ENCODE measurements at regions not wholly inside any gene's neighbourhood (a gene's known extent, or its start where the extent isn't known, plus 50 kb on each side); places are given as distances from the start of the nearest gene placed in this dataset.

- H4K8ac ChIP-seq (ENCODE audit: low read depth, low read length) = no peak overlapping the region
- no peaks in the 10 kb centered on the region for H3K4me1 ChIP-seq (ENCODE audit: control insufficient read depth in 1 of 2, insufficient read depth in 2 of 2, low read length in 2 of 2)
- H3K4me2 ChIP-seq (ENCODE audit: low read length) = no peak overlapping the region
- no peak overlapping the region for H2BK5ac ChIP-seq (ENCODE audit: low read depth, low read length, poor library complexity)
- no peak overlapping the region for H4K12ac ChIP-seq (ENCODE audit: low read depth, low read length)
- H3K9me3 ChIP-seq (ENCODE audit: insufficient read depth, low read depth, low read length) = no peaks in the 10 kb centered on the region
- H2BK12ac ChIP-seq (ENCODE audit: low read length) = no peak overlapping the region
- H3K79me2 ChIP-seq (ENCODE audit: control insufficient read depth, insufficient read depth, low read length, poor library complexity) = no peaks in the 10 kb centered on the region
- no peak overlapping the region for H3K4me3 ChIP-seq (ENCODE audit: low read depth, low read length)
- H3K9ac ChIP-seq (ENCODE audit: low read length) = no peak overlapping the region
- no peak overlapping the region for H3K23ac ChIP-seq (ENCODE audit: low read length)
- H3K18ac ChIP-seq (ENCODE audit: low read length) = no peak overlapping the region
- no peaks in the 10 kb centered on the region for H3K36me3 ChIP-seq (ENCODE audit: control insufficient read depth in 1 of 2, insufficient read depth in 2 of 2, low read length in 2 of 2)
- no peak overlapping the region for H3K14ac ChIP-seq (ENCODE audit: low read length)
- H2AFZ ChIP-seq (ENCODE audit: insufficient read depth, low read length, poor library complexity) = no peak overlapping the region
- no peak for DNase-seq
- no peak overlapping the region for H4K91ac ChIP-seq (ENCODE audit: low read depth, low read length)
- H2AK5ac ChIP-seq (ENCODE audit: low read length) = no peak overlapping the region
- no peak overlapping the region for H3K4ac ChIP-seq (ENCODE audit: low read depth, low read length)
- no peak overlapping the region for H2BK120ac ChIP-seq (ENCODE audit: insufficient read depth, low read length, poor library complexity)
- H3K79me1 ChIP-seq (ENCODE audit: low read length) = no peaks in the 10 kb centered on the region
- no peak overlapping the region for H3K27ac ChIP-seq (ENCODE audit: low read depth, low read length)
- H3K27me3 ChIP-seq (ENCODE audit: insufficient read depth, low read length) = no peaks in the 10 kb centered on the region
These were observed 330.6 kb upstream of the NAV3 start for GRCh38 chr12:77500089-77500488.

DNA sequence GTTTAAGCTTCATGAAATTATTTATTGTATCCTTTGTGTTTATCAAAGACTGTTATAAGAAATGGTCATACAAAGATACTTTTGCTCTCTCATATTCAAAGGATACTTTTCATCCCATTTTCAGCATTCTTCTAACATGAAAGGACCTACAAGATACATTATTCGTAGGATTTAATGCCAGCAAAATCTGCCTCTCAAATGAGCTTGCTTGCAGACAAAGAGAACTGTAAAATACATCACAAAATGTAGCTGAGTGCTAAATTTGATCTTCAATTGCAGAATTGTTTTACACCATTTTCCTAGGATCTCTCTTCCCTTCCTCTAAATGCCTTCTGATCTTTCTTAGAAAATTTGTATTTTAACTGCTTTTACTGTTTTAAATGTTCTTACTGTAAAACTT is 333.0 kb upstream of the NAV3 start:
- H3K36me3 ChIP-seq (ENCODE audit: control insufficient read depth in 1 of 2, insufficient read depth in 2 of 2, low read length in 2 of 2) = no peaks in the 10 kb centered on the region
- no peak overlapping the region for H4K12ac ChIP-seq (ENCODE audit: low read depth, low read length)
- WGBS (ENCODE audit: extremely low coverage, insufficient coverage, insufficient read length) = no CpG with 5 or more reads among the region's 1 CpG
- no peak overlapping the region for H2BK5ac ChIP-seq (ENCODE audit: low read depth, low read length, poor library complexity)
- no peaks in the 10 kb centered on the region for H3K4me1 ChIP-seq (ENCODE audit: control insufficient read depth in 1 of 2, insufficient read depth in 2 of 2, low read length in 2 of 2)
- no peak overlapping the region for H4K91ac ChIP-seq (ENCODE audit: low read depth, low read length)
- no peaks in the 10 kb centered on the region for H3K27me3 ChIP-seq (ENCODE audit: insufficient read depth, low read length)
- no peak overlapping the region for H3K4ac ChIP-seq (ENCODE audit: low read depth, low read length)
- H3K79me1 ChIP-seq (ENCODE audit: low read length) = no peaks in the 10 kb centered on the region
- no peak overlapping the region for H2BK12ac ChIP-seq (ENCODE audit: low read length)
- no peak overlapping the region for H2AK5ac ChIP-seq (ENCODE audit: low read length)
- no peak overlapping the region for H3K9ac ChIP-seq (ENCODE audit: low read length)
- H3K4me3 ChIP-seq (ENCODE audit: low read depth, low read length) = no peak overlapping the region
- no peak overlapping the region for H2BK120ac ChIP-seq (ENCODE audit: insufficient read depth, low read length, poor library complexity)
- no peaks in the 10 kb centered on the region for H3K79me2 ChIP-seq (ENCODE audit: control insufficient read depth, insufficient read depth, low read length, poor library complexity)
- DNase-seq = no peak
- no peak overlapping the region for H2AFZ ChIP-seq (ENCODE audit: insufficient read depth, low read length, poor library complexity)
- H3K27ac ChIP-seq (ENCODE audit: low read depth, low read length) = no peak overlapping the region
- H4K8ac ChIP-seq (ENCODE audit: low read depth, low read length) = no peak overlapping the region
- no peak overlapping the region for H3K4me2 ChIP-seq (ENCODE audit: low read length)
- H3K14ac ChIP-seq (ENCODE audit: low read length) = no peak overlapping the region
- no peak overlapping the region for H3K18ac ChIP-seq (ENCODE audit: low read length)
- H3K23ac ChIP-seq (ENCODE audit: low read length) = no peak overlapping the region
- H3K9me3 ChIP-seq (ENCODE audit: insufficient read depth, low read depth, low read length) = no peaks in the 10 kb centered on the region

GRCh38 chr12:77496714-77497113 is 334.0 kb upstream of the NAV3 start:
- Histone ChIP-seq H3K23ac (ENCODE audit: low read length) (no peak overlapping the region), H4K12ac (ENCODE audit: low read depth, low read length) (no peak overlapping the region), H3K79me1 (ENCODE audit: low read length) (no peaks in the 10 kb centered on the region), H3K36me3 (ENCODE audit: control insufficient read depth in 1 of 2, insufficient read depth in 2 of 2, low read length in 2 of 2) (no peaks in the 10 kb centered on the region), H3K14ac (ENCODE audit: low read length) (no peak overlapping the region), H2BK120ac (ENCODE audit: insufficient read depth, low read length, poor library complexity) (no peak overlapping the region), H3K27me3 (ENCODE audit: insufficient read depth, low read length) (no peaks in the 10 kb centered on the region), H3K27ac (ENCODE audit: low read depth, low read length) (no peak overlapping the region), H3K18ac (ENCODE audit: low read length) (no peak overlapping the region), H3K4me1 (ENCODE audit: control insufficient read depth in 1 of 2, insufficient read depth in 2 of 2, low read length in 2 of 2) (no peaks in the 10 kb centered on the region), H2AFZ (ENCODE audit: insufficient read depth, low read length, poor library complexity) (no peak overlapping the region), H3K4me2 (ENCODE audit: low read length) (no peak overlapping the region), H2BK5ac (ENCODE audit: low read depth, low read length, poor library complexity) (no peak overlapping the region), H2BK12ac (ENCODE audit: low read length) (no peak overlapping the region), H4K8ac (ENCODE audit: low read depth, low read length) (no peak overlapping the region), H3K4ac (ENCODE audit: low read depth, low read length) (no peak overlapping the region), H3K79me2 (ENCODE audit: control insufficient read depth, insufficient read depth, low read length, poor library complexity) (no peaks in the 10 kb centered on the region), H3K4me3 (ENCODE audit: low read depth, low read length) (no peak overlapping the region), H2AK5ac (ENCODE audit: low read length) (no peak overlapping the region), H3K9ac (ENCODE audit: low read length) (no peak overlapping the region), H4K91ac (ENCODE audit: low read depth, low read length) (no peak overlapping the region), H3K9me3 (ENCODE audit: insufficient read depth, low read depth, low read length) (no peaks in the 10 kb centered on the region)
- no CpG with 5 or more reads among the region's 5 CpGs for WGBS (ENCODE audit: extremely low coverage, insufficient coverage, insufficient read length)
- DNase-seq = no peak

GRCh38 chr12:77494296-77494695 is 336.4 kb upstream of the NAV3 start:
- Histone ChIP-seq H4K12ac (ENCODE audit: low read depth, low read length) (no peak overlapping the region), H3K27me3 (ENCODE audit: insufficient read depth, low read length) (no peaks in the 10 kb centered on the region), H2BK120ac (ENCODE audit: insufficient read depth, low read length, poor library complexity) (no peak overlapping the region), H4K8ac (ENCODE audit: low read depth, low read length) (no peak overlapping the region), H3K4me3 (ENCODE audit: low read depth, low read length) (no peak overlapping the region), H3K4ac (ENCODE audit: low read depth, low read length) (no peak overlapping the region), H3K9ac (ENCODE audit: low read length) (no peak overlapping the region), H3K9me3 (ENCODE audit: insufficient read depth, low read depth, low read length) (peaks cover 2% of the 10 kb centered on the region), H2AK5ac (ENCODE audit: low read length) (no peak overlapping the region), H3K4me2 (ENCODE audit: low read length) (no peak overlapping the region), H4K91ac (ENCODE audit: low read depth, low read length) (no peak overlapping the region), H3K79me1 (ENCODE audit: low read length) (no peaks in the 10 kb centered on the region), H3K36me3 (ENCODE audit: control insufficient read depth in 1 of 2, insufficient read depth in 2 of 2, low read length in 2 of 2) (no peaks in the 10 kb centered on the region), H2BK12ac (ENCODE audit: low read length) (no peak overlapping the region), H3K23ac (ENCODE audit: low read length) (no peak overlapping the region), H2AFZ (ENCODE audit: insufficient read depth, low read length, poor library complexity) (no peak overlapping the region), H3K14ac (ENCODE audit: low read length) (no peak overlapping the region), H3K18ac (ENCODE audit: low read length) (no peak overlapping the region), H3K79me2 (ENCODE audit: control insufficient read depth, insufficient read depth, low read length, poor library complexity) (no peaks in the 10 kb centered on the region), H3K4me1 (ENCODE audit: control insufficient read depth in 1 of 2, insufficient read depth in 2 of 2, low read length in 2 of 2) (no peaks in the 10 kb centered on the region), H3K27ac (ENCODE audit: low read depth, low read length) (no peak overlapping the region), H2BK5ac (ENCODE audit: low read depth, low read length, poor library complexity) (no peak overlapping the region)
- DNase-seq = no peak
- WGBS (ENCODE audit: extremely low coverage, insufficient coverage, insufficient read length) = no CpG with 5 or more reads among the region's 3 CpGs
